ENCODE measurements at regions not wholly inside any gene's neighbourhood (a gene's known extent, or its start where the extent isn't known, plus 50 kb on each side); places are given as distances from the start of the nearest gene placed in this dataset.
"Not testable (repeated sequence)": the region's sequence is repeated elsewhere in the genome, so short reads cannot be mapped to it uniquely, and the experiment has no call there.

DNA sequence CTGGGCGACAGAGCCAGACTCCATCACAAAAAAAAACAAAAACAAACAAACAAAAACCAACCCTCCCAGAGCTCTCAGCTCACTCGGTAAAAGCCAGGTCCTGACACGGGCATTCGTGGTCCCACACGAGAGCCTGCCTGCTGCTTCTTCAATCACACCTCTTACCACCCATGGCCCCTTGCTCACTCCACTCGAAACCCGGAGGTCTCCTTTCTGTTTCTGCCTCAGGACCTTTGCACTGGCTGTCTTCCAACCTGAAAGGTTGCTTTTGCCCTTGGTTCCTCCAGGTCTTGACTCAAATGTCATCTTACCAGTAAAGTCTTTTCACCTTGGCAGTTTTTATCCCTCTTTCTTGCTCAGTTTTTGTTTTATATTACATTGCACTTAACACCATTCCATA is 169.6 kb downstream of the EVX1 start:
- no peak for DNase-seq (ENCODE audit: low read depth)

DNA sequence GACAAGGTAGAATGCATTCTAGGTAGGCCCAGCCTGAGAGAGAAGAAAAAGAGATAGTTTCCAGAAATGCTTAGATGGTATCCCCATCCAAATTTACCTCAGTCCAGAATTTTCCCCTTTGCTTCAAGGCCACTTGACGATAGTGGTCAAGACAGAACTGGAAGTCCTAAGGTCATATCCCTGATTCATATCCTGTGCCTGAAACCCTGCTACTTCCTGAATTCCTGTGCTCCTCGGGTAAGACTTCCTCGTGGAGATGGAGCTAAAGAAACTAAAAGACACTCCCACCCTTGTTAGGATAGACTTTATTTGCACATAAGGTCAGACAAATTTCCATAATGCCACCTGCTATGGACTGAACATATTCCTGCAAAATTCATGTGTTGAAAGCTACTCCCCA is 175.9 kb downstream of the EVX1 start:
- no peak for DNase-seq (ENCODE audit: low read depth)

DNA sequence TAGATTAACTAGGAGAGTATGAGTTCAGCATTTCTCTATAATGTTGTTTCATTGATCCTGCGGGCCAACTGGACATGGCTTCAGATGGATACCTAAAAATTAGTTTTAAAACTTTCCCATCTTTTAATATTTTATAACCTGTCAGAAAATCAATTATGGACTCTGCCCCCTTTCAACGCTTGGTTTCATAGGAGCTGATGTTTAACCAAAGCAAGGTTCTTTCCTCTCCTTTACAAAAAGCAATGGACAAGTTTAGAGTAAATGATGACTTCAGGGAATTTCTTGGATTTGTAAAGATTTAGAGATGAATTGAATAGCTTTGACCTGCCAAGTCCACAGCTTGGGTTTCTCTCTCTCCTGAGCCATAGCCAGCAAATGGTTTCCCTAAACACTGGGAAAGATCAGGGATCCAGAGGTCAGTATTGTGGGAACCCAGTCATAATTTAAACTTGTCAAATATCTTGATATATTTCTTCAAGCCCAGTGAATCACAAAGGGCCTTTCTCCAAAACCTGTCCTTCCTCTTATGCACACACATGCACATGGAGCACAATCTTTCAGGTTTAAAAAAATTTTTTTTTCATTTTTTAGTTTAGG is 177.1 kb downstream of the EVX1 start:
- no peak for DNase-seq (ENCODE audit: low read depth)

DNA sequence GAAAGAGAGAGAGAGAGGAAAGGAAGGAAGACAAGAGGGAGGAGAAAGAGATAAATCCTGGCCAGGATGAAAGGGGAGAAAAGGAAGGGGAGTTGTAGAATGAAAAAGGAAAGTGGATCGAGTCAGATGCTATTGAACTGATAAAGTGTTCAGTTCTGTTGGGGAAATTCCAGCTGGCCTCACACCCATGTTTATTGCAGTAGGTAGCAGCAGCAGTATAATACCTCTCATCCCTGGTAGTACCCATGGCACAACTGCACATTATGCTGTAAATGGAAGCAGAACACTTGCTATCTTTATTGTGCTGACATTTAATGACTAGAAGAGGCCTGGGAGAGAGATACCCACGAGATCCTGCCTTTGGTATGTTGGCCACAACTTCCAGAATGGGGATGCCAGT is 178.1 kb downstream of the EVX1 start:
- DNase-seq (ENCODE audit: low read depth) = no peak

DNA sequence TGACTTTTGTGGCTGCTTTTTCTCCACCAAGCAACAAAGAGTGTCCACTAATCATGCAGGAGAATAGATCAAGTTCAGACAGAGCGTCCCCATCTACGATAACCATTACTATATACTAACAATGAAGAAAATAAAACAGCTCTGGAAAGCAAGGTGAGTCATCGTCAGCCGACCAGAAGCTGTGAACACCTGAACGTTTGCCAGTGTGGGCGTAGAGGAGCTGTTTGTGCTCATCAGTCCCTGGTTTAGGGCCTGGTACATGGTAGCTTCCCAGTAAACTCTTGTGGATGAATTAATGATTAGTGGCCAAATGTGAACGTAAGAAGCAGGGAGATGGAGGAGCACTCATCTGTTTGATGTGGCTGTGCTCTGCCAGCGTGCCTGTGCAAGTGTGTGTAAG is 180.7 kb downstream of the EVX1 start:
- no peak for DNase-seq (ENCODE audit: low read depth)

DNA sequence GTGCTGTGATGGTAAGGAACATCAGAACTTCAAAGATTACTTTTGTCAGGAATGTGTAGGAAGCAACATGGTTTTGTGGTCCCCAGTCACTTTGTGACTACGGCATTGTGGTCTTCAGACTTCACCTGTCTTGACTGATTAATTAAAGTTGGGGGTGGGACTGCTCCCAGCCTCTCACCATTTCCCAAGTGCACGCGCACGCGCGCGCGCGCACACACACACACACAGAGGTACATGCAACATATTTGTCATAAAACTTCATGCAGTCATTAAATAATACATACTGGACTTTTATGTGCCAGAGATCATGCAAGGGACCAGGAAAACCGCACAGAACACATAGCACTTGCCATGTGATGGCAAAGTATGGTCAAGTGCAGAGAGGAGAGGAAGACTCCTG is 181.2 kb downstream of the EVX1 start:
- DNase-seq (ENCODE audit: low read depth) = no peak

DNA sequence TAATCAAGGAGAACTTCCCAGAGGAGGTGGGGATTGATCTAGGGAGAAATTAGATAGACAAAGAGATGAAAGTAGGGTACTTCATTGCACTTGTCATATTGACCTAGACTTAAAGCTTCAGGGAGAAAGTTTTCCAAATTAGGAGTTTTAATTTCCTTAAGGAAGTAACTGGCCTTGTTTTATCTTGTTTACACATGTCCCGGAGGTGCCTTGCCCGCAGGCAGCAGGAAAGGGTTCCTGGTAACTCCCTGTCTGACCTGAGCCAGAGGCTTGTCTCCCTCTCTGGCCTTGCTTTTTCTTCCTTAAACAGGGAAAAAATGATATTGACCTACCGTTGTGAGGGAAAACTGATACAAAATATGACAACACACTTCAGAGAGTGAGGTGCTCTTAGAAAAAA is 181.6 kb downstream of the EVX1 start:
- no peak for DNase-seq (ENCODE audit: low read depth)

DNA sequence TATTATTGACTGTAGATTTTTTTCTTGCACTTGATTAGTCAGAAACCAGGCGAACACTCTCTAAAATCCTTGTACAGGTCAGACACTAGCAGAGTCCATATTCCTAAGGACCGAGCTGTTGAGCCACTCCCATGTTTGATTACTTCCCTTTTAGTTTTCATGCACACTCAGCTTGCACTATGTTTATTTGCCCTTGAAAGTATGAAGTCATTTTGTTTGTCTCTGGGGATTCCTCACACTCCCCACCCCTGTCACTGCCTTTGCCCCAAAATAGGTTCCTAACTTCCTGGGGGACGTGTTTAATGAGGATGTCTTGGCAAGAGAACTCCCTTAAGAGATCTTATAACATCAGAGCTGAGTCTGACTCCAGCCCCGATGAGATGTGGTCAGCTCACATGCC is 182.1 kb downstream of the EVX1 start:
- no peak for DNase-seq (ENCODE audit: low read depth)

DNA sequence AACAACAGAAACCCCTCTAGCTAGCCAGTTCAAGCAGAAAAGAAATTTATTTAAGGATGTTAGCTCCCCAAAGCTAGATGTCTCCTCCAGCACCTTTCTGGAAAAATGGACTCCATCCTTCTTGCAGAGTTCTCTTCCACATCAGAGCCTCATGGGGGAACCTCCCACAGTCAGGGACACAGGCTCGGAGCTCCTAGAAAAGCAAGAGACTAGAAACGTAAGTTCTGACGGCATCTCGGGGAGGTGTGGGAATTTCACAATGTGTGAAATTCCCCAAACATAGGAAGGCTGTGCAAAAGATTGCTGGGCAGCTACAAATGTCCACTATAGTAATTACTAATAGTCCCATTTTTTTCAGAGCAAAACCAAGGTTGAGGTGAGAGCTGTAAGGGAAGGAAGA is 184.8 kb downstream of the EVX1 start:
- no peak for DNase-seq (ENCODE audit: low read depth)

DNA sequence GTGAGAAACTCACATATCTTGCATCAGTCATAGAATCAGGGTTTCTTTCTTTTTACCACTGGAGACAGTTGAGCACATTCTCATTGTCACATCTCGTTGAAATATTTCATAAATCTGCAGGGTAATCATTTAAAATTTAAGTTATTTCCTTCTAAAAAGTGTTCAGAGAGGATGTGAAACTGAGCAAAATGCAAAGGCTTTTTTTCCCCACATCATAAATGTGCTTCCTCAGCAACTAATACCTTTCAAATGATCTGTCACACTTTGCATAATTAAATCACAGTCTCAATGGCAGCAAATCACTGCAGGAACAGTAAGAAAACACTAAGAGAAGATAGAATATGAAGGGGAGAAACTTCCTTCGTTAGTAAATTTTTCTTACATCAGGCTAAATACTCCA is 187.5 kb downstream of the EVX1 start:
- DNase-seq (ENCODE audit: low read depth) = no peak

DNA sequence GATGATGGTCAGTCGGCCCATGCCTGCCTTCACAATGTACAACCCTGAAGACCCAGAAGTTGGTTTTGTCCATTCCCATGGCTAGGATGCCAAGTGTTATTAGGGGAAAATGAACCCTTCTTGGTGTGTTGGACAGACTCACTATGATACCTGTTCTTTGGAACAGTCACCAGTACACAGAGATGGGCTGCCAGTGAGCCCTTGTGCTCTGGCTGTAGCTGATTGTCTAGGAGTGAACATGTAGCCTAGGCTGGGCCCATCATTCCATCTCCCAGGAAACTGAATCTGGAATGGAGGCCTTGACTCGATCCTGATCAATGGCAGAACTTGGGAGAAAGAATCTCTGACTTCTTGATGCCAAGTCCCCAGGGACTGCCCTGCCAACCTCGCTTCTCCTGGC is 188.9 kb downstream of the EVX1 start:
- DNase-seq (ENCODE audit: low read depth) = no peak

DNA sequence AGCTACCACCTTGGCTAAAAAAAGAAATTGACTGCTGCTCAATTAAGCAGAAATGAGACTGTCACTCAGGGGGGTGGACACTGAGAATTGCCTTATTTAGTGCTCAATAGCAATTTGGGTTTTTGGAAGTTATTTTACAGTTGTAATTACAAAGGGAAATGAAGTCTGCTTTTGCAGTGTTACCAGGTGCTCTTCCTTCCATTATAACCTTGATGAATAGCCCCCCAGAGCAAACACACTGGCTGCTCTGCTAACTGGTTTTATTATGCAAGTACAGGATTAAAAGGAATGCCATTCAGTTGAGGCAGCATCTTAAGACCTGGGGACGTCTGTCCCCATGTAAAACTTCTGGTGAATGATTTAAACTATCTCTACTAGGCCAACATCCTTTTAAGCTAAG is 191.0 kb downstream of the EVX1 start:
- DNase-seq (ENCODE audit: low read depth) = no peak

DNA sequence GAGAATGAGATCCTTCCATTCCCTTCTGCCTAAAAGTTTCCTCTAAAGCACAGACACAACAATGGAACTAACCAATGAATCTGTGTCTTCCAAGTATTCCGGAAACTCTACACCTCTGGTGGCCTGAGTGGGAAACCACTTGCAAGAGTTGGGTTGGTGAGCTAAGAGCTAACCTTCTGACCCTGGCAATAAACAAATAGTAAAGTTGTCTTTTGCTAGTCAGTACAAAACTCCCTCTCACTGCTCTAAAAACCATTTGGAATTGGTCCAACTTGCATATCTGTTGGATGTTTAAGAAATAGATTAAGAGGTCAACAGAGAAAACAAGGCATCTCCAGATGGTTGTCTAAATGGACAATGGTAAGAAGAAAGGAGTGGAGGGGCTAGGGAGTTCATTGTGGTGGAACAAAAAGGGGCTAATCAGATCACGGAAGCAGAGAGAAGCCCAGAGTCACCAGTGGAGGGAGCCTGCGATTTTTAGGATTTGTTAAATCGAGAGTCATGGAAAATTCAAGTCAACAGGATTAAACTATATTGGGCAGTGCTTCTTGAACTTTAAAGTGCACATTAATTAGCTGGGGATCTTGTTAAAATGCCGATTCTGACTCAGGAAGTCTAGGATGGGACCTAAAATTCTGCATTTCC is 192.3 kb downstream of the EVX1 start:
- no peak for DNase-seq (ENCODE audit: low read depth)

DNA sequence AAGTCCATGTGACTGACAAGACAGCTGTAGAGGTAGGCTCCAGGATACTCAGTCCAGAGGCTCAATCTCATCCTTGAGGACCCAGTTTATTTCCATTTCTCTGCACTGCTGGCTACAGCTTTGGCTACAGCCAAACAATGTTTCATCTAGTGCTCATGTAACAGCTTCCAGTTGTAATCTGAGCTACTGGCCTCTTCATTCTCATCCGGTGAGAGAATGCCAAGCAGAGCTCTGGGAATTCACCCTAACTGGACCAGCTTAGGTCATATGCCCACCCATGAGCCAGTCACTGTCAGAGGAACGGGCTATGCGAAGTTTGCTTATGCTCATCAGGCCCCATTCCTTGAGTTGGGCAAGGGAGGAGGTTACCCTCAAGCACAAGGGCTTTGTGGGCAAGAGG is 192.9 kb downstream of the EVX1 start:
- DNase-seq (ENCODE audit: low read depth) = no peak

DNA sequence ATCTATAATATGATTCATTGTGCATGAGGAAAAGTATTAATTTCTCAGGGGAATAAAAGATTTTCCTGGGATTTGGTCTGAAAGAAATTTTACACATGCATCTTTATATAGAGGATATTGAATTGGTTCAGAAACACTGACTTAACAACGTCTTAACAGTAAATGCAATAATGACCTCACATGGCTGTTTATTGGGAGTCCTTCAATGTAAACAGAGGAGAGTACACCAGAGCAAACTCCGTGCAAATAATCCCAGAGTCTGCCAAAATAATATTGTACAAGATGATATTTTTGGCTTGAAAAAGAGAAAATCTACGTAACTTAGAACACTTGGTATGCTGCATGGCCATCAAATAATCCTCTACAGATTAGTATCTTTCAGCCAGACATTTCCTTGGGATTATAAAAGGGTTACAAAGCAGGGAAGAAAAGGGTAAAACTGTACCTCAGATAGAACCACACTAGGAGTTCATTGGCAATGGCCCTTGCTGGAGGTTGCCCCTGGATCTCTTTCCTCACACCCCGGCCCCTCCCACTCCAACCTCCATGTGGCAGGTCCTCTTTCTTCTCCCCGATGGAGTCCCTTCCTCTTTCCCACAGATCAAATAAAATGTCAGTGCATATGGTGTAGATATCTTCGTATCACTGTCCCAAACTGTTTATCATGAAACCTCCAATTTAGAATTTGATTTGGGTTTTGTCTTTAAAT is 196.4 kb downstream of the EVX1 start:
- DNase-seq (ENCODE audit: low read depth) = no peak

DNA sequence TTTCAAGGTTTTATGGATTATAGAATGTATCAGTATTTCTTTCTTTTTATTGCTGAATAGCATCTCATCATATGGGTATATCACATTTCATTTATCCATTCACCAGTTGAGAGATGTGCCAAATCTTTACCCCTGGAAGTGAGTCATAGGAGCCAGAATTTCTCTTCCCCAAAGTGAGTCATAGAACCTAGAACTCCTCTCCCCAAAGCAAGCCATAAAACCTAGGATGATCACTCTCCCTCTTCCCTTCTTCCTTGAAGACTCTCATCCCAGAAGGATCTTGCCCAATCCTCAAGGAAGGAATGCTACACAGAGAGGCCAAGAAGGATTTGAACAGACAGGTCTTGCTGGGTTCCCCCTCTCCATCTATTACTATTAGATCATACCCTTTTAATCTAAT is 199.9 kb downstream of the EVX1 start:
- no peak for DNase-seq (ENCODE audit: low read depth)

DNA sequence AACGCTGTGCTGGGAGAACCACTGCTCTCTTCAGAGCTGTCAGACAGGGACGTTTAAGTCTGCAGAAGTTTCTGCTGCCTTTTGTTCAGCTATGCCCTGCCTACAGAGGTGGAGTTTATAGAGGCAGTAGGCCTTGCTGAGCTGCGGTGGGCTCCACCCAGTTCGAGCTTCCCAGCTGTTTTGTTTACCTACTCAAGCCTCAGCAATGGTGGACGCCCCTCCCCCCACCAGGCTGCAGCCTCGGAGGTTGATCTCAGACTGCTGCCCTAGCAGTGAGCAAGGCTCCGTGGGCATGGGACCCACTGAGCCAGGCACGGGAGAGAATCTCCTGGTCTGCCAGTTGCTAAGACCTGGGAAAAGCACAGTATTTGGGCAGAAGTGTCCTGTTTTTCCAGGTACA is 206.4 kb downstream of the EVX1 start:
- not testable (repeated sequence) for DNase-seq (ENCODE audit: low read depth)

DNA sequence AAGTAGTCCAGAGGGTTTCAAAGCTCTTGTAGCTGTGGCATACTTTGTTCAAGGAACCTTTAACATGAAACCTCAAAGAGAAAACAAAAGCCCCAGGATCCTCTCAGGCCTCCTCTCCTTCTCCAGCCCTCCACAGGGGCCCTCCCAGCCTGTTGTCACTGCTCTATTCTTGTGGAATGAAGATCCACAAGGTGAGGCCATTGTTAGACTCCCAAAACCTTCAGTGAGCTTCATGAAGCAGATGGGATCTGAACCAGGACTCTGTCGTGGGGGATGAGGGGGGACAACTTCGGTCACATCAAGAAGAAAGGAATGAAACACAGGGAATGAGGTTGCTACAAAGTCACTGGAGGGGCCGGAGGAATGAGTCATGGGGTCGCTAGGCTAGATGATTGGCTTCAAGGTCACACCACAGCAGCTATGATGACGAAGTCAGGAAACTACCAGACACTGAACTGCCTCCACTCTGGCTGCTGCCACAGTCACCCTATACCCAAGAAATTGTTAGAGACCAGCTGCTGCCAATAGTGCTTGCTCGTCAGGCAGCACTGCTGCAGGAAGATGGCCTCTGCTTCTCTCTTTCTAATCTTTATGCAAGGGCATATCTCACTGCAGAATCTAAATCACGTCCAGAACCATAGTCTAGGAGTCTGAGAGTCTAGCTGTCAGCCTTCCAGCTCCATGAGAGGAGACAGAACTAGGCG is 208.8 kb downstream of the HIBADH start:
- no peak for DNase-seq (ENCODE audit: low read depth)

DNA sequence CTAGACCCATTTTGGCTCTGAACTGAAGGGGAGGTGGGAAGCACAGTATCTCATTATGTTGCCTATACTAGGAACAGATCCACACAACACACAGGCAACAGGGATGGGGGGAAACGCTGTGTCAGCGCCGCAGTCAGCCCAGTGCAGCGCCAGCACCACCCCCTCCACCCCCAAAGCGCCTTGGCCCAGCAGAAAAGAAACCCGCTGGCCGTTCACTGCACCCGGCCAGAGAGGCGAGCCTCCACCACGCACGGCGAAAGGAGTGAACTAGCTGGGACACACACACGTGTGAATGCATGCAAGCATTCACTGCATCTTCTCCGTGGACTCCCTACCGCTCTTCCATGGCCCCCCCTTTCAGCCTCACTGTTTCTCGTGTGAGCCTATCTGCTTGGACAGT is 205.6 kb downstream of the HIBADH start:
- DNase-seq (ENCODE audit: low read depth) = not testable (repeated sequence)

DNA sequence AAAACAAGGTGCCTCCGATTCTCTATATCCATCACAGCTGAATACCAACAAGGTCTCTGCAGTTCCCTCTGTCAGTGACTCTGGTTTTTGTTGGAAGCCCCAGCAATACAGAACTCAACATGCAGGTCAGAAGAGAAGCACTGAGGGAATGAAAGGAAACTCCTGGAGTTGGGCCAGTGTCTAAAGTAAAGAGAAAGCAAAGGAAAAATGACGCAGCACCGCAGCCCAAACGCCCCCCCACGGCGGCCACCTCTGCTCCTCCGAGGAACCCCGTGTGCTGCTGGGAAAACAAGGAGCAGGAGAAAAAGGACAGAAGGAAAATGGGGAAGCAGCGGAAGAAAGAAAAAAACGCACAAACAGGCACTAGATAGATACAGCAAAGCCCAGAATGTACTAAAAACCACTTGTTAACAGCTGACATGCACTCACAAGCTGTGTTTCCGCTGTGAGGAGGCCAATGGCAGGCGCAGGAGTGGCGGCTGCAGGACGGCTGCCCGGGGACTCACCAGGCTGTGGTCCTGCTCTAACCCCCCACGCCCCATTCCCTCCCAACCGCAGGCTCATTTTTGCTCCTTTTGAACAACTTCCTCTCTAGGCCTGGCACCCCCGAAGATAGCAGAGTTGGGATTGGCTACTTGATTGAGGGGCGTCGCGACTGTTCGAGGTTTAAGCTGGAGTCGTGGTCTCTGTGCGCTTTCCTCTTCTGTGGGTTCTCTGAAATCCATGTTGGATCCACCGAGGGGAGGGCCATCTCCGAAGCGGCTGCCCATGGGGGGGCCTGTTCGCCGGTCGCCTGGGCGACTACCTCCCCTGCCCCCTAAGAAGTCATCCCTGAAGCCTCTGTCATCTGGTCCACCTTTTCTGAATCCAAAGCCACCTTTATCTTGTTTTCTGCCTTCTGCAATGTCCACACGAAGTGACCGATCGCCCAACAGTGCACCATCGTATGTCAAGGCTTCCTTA is 204.8 kb downstream of the HIBADH start:
- DNase-seq (ENCODE audit: low read depth) = not testable (repeated sequence)

DNA sequence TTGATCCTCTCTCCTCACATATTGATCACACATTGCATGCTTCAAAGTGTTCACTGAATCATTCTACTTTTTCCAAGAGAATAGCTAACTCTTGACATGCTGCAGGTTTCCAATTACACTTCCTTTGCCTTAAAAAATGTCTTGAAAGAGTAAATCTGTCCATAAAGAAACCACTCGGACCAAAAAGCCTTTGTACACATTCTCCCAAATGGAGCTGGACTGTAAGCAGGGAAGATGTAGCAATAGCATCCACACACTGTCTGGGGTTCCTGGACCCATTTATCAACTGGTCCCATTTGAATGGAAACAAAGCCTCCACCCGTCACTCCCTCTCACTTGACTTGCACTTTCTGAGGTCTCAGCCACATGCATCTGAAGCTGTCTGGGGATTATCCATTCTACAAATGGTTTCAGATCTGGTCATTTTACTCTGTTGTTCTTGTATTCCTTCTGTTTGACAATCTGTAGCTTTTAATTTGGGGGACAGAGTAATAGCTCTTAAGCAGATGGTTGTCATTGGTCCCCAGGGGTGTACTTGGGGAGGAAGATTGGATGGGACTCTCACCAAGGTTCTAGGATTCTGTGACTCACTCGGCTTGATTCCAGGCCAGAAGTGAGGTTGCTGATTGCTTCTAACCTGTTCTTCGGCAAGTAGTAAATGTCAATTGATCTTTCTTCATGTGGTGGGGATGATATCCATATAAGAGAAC is 203.5 kb downstream of the HIBADH start:
- no peak for DNase-seq (ENCODE audit: low read depth)

Data from forelimb muscle (tissue), 1 donor.